ENCODE measurements at regions not wholly inside any gene's neighbourhood (a gene's known extent, or its start where the extent isn't known, plus 50 kb on each side); places are given as distances from the start of the nearest gene placed in this dataset.

GRCh38 chr10:28354511-28354910 lies 51.6 kb upstream of the MPP7 start:
- Histone ChIP-seq H3K27me3 (replicated peaks; ENCODE audit: insufficient read depth) (no peaks in the 10 kb centered on the region), H3K9me3 (no peaks in the 10 kb centered on the region), H3K36me3 (no peaks in the 10 kb centered on the region), H3K27ac (no peak overlapping the region), H3K4me3 (no peak overlapping the region), H3K4me1 (replicated peaks) (no peaks in the 10 kb centered on the region)
- intact Hi-C loops (cut with DNase I), result no loop called here
- TF ChIP-seq CTCF (IDR thresholded peaks at IDR 0.05) (no peak), POLR2A (IDR thresholded peaks at IDR 0.05) (no peak), POLR2AphosphoS5 (IDR thresholded peaks at IDR 0.05) (no peak)
- no peak for DNase-seq (ENCODE audit: low spot score)
- 55% methylated on average over 4 of the region's 4 CpGs for WGBS

DNA sequence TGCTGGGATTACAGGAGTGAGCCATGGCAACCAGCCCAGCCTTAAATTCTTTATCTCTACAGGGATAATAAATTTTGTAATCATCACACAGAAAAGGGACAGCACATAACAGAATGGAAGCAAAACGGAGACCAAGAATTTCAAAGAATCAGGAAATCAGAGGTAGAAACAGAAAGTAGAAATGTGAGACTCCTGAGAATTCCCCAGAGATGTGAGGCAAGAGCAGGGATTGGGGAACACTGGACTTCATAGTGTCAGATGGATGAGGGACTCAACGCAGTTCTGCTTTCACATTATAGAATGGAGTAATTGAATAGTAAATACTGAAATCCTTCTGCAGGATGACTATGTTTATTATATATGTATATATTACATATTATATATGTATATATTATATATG lies 52.5 kb upstream of the MPP7 start:
- no peaks in the 10 kb centered on the region for H3K4me1 ChIP-seq (replicated peaks)
- no peak for TF ChIP-seq POLR2AphosphoS5 (IDR thresholded peaks at IDR 0.05)
- no peak for TF ChIP-seq CTCF (IDR thresholded peaks at IDR 0.05)
- TF ChIP-seq POLR2A (IDR thresholded peaks at IDR 0.05), result no peak
- WGBS, result 61% methylated on average over 2 of the region's 2 CpGs
- intact Hi-C loops (cut with DNase I), result no loop called here
- H3K27me3 ChIP-seq (replicated peaks; ENCODE audit: insufficient read depth), result no peaks in the 10 kb centered on the region
- no peak for DNase-seq (ENCODE audit: low spot score)
- no peaks in the 10 kb centered on the region for H3K36me3 ChIP-seq
- H3K9me3 ChIP-seq, result no peaks in the 10 kb centered on the region
- no peak overlapping the region for H3K4me3 ChIP-seq
- no peak overlapping the region for H3K27ac ChIP-seq

GRCh38 chr10:28359334-28359733 lies 56.5 kb upstream of the MPP7 start:
- 92% methylated on average over 3 of the region's 3 CpGs for WGBS
- no peak overlapping the region for H3K4me3 ChIP-seq
- intact Hi-C loops (cut with DNase I), result no loop called here
- no peak overlapping the region for H3K27ac ChIP-seq
- H3K4me1 ChIP-seq (replicated peaks), result no peaks in the 10 kb centered on the region
- H3K36me3 ChIP-seq, result no peaks in the 10 kb centered on the region
- no peak for DNase-seq (ENCODE audit: low spot score)
- no peak for TF ChIP-seq CTCF (IDR thresholded peaks at IDR 0.05)
- no peak for TF ChIP-seq POLR2A (IDR thresholded peaks at IDR 0.05)
- TF ChIP-seq POLR2AphosphoS5 (IDR thresholded peaks at IDR 0.05), result no peak
- H3K27me3 ChIP-seq (replicated peaks; ENCODE audit: insufficient read depth), result no peaks in the 10 kb centered on the region
- no peaks in the 10 kb centered on the region for H3K9me3 ChIP-seq

DNA sequence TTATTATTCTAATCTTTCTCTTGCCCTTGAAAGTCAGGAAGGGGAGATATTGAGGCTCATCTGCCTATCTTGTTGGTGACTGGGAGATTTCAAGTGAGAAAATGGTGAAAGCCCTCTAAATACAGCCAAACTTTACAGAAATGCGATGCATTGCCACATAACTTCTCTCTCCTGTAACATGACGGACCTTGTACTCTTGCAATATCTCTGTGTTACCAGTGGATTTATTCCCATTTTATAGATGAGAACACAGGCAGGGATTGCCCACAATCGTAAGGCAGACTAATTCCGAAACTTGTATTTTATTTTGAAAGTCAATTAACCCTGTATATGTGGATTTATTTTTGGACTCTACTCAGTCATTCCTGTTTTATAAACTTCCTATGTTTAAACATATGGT lies 57.3 kb upstream of the MPP7 start:
- DNase-seq (ENCODE audit: low spot score), result no peak
- no peak overlapping the region for H3K27ac ChIP-seq
- TF ChIP-seq POLR2A (IDR thresholded peaks at IDR 0.05) (no peak), POLR2AphosphoS5 (IDR thresholded peaks at IDR 0.05) (no peak), CTCF (IDR thresholded peaks at IDR 0.05) (no peak)
- no peaks in the 10 kb centered on the region for H3K27me3 ChIP-seq (replicated peaks; ENCODE audit: insufficient read depth)
- 86% methylated on average over 4 of the region's 4 CpGs for WGBS
- H3K9me3 ChIP-seq, result no peaks in the 10 kb centered on the region
- H3K4me3 ChIP-seq, result no peak overlapping the region
- H3K36me3 ChIP-seq, result no peaks in the 10 kb centered on the region
- intact Hi-C loops (cut with DNase I), result no loop called here
- H3K4me1 ChIP-seq (replicated peaks), result no peaks in the 10 kb centered on the region

GRCh38 chr10:28363376-28363775 lies 60.5 kb upstream of the MPP7 start:
- no peak for DNase-seq (ENCODE audit: low spot score)
- TF ChIP-seq CTCF (IDR thresholded peaks at IDR 0.05), result no peak
- intact Hi-C loops (cut with DNase I), result no loop called here
- Histone ChIP-seq H3K9me3 (no peaks in the 10 kb centered on the region), H3K4me1 (replicated peaks) (no peaks in the 10 kb centered on the region), H3K27me3 (replicated peaks; ENCODE audit: insufficient read depth) (no peaks in the 10 kb centered on the region), H3K27ac (no peak overlapping the region), H3K4me3 (no peak overlapping the region), H3K36me3 (no peaks in the 10 kb centered on the region)
